Ovary (tissue), 7 donors: ENCODE measurements at regions not wholly inside any gene's neighbourhood (a gene's known extent, or its start where the extent isn't known, plus 50 kb on each side); places are given as distances from the start of the nearest gene placed in this dataset.

Experiments
- DNase-seq, 5 donors: peaks; one replicate each; pipeline ENCODE4 v3.0.0-alpha.2; 2019 to 2020
- H3K27ac ChIP-seq, 2 donors: fragments of 200-600 bp; one replicate each; pipeline versions ENCODE4 v1.5.1 to v1.8.0; 2019 to 2022
- H3K27me3 ChIP-seq: fragments of 200-600 bp; one replicate; pipeline ENCODE4 v1.8.0; 2022
- H3K36me3 ChIP-seq: fragments of 200-600 bp; sonication (generic); one replicate; pipeline ENCODE4 v1.5.1; 2019
- H3K4me1 ChIP-seq: one replicate; pipeline ENCODE4 v1.8.1; 2013; ENCODE audit warnings: mild to moderate bottlenecking, moderate library complexity; ENCODE audit not compliant: insufficient read depth
- H3K4me3 ChIP-seq: fragments of 200-600 bp; sonication (generic); one replicate; pipeline ENCODE4 v1.5.1; 2017
- H3K9me3 ChIP-seq, 2 donors: fragments of 200-600 bp in 1 of 2; sonication (generic) in 1 of 2; one replicate each; pipeline versions ENCODE4 v1.5.1 to v1.8.1; 2013 to 2019; ENCODE audit warnings: mild to moderate bottlenecking in 1 of 2, moderate library complexity in 1 of 2
- EP300 ChIP-seq: sonication (generic); formaldehyde crosslinking; IDR thresholded peaks from one replicate; pipeline ENCODE4 v1.6.1; 2017; ENCODE audit warnings: antibody characterized with exemption
- POLR2A ChIP-seq: fragments of 450-650 bp; IDR thresholded peaks from one replicate; pipeline ENCODE4 v1.6.1; 2017; ENCODE audit warnings: antibody characterized with exemption, mild to moderate bottlenecking, moderate library complexity
- WGBS, 3 donors: extraction: QIAGEN DNeasy Blood & Tissue Kit in 1 of 3; methylation state at CpG; one replicate each; pipeline versions ENCODE4 v1.1.5 to v1.1.7; 2013 to 2017; 5-methylcytosine and 5-hydroxymethylcytosine counted together
- intact Hi-C, 4 donors: fragments of 100-400 bp; cut with DNase I; formaldehyde crosslinking; loops; one replicate each; pipeline versions ENCODE4 v1.11.0 to v1.15.1; 2022 to 2023
- TF ChIP-seq, protein P1 (sequence below), 3 donors: fragments of 450-650 bp in 2 of 3; fragments of 200-600 bp in 1 of 3; IDR thresholded peaks; one replicate each; pipeline versions ENCODE4 v1.5.1 to v1.8.0; 2016 to 2022; ENCODE audit warnings: antibody characterized with exemption in 3 of 3, mild to moderate bottlenecking in 1 of 3
- donor health status: DM: no; HTN: no; CAD: no; lungs with moderate emphysema.
- donor health status: DM: no; HTN: no; CAD: no.
- donor health status: Bipolar disorder and iron deficiency.
- donor health status: DM: no; HTN: no; CAD: no.
- donor health status: DM: yes; HTN: yes; CAD: no.

DNA sequence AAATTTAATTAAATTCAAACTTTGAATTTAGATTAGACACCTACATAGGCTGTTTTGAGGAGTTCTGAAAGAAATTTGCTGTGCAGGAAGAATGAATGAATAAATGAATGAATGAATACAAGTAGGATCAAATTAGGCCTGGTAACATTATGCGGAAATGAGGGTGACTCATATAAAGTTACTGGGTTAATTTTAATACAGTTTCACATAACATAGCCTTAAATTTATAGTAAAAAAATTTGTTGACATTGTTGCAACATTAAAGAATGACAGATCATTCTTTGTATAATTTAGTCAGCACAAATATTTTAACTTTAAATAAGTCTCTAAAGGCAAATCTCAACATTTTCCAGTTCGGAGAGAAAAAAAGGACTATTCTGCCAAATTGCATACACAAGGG, 1293.1 kb upstream of the SLC39A10 start:
- H3K27me3 ChIP-seq: no peaks in the 10 kb centered on the region
- WGBS, 3 donors: 74 to 83% (median 75%) methylated on average over 2 of the region's 2 CpGs

DNA sequence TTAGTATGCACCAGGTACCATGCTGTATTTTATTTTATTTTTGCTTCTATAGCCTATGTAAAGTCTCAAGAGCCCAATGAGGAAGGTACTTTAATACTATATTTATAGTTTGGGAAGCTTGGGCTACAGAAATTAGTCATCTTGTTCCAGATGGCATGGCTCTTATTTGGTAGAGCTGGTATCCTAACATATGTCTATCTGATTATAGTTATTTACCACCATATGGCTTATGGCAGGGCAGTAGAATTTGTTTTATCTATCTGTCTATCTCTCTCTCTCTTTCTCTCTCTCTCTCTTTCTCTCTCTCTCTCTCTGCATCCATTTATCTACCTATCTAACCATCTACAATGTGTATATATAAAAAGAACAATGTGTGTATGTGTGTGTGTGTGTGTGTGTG, 1293.7 kb upstream of the SLC39A10 start:
- Histone ChIP-seq H3K4me3 (no peak overlapping the region), H3K4me1 (no peaks in the 10 kb centered on the region), H3K27ac (no peak overlapping the region), H3K9me3 (no peaks in the 10 kb centered on the region), H3K36me3 (no peaks in the 10 kb centered on the region), H3K27me3 (no peaks in the 10 kb centered on the region)
- intact Hi-C loops: no loop called here
- no peak for DNase-seq
- TF ChIP-seq, protein P1, sequence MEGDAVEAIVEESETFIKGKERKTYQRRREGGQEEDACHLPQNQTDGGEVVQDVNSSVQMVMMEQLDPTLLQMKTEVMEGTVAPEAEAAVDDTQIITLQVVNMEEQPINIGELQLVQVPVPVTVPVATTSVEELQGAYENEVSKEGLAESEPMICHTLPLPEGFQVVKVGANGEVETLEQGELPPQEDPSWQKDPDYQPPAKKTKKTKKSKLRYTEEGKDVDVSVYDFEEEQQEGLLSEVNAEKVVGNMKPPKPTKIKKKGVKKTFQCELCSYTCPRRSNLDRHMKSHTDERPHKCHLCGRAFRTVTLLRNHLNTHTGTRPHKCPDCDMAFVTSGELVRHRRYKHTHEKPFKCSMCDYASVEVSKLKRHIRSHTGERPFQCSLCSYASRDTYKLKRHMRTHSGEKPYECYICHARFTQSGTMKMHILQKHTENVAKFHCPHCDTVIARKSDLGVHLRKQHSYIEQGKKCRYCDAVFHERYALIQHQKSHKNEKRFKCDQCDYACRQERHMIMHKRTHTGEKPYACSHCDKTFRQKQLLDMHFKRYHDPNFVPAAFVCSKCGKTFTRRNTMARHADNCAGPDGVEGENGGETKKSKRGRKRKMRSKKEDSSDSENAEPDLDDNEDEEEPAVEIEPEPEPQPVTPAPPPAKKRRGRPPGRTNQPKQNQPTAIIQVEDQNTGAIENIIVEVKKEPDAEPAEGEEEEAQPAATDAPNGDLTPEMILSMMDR (IDR thresholded peaks at IDR 0.05): no peak
- TF ChIP-seq EP300 (no peak), POLR2A (no peak)

More for the DNA sequence above, 1293.1 kb upstream of the SLC39A10 start:
- intact Hi-C loops: no loop called here
- H3K4me1 ChIP-seq: no peaks in the 10 kb centered on the region
- no peak overlapping the region for H3K27ac ChIP-seq
- no peak for TF ChIP-seq EP300
- TF ChIP-seq POLR2A: no peak
- TF ChIP-seq, protein P1 (IDR thresholded peaks at IDR 0.05): no peak
- H3K9me3 ChIP-seq: no peaks in the 10 kb centered on the region
- no peaks in the 10 kb centered on the region for H3K36me3 ChIP-seq
- no peak for DNase-seq
- no peak overlapping the region for H3K4me3 ChIP-seq

DNA sequence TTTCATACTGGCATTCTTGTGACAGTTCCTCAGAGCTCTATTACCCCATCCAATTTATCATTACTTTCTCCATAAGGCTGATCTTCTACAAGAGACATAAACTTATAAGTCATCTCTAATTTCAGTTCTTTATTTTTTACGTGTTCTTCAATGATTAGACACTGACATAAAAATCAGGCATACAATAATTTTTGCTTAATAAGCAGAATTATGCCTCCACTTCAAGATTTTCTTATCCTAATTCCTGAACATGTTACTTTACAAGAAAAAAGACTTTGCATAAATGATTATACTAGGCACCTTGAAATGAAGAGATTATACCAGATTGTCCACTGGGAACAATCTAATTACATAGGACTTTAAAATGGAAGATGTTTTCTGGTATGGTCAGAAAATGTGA, 1304.5 kb upstream of the SLC39A10 start:
- no peak overlapping the region for H3K27ac ChIP-seq
- no peaks in the 10 kb centered on the region for H3K4me1 ChIP-seq
- intact Hi-C loops: no loop called here
- DNase-seq: no peak
- TF ChIP-seq, protein P1 (IDR thresholded peaks at IDR 0.05): no peak
- no peak for TF ChIP-seq POLR2A
- TF ChIP-seq EP300: no peak
- H3K9me3 ChIP-seq: no peaks in the 10 kb centered on the region
- no peaks in the 10 kb centered on the region for H3K27me3 ChIP-seq
- H3K4me3 ChIP-seq: no peak overlapping the region
- no peaks in the 10 kb centered on the region for H3K36me3 ChIP-seq
- WGBS, 3 donors: 58 to 77% (median 74%) methylated on average over 1 of the region's 1 CpG

DNA sequence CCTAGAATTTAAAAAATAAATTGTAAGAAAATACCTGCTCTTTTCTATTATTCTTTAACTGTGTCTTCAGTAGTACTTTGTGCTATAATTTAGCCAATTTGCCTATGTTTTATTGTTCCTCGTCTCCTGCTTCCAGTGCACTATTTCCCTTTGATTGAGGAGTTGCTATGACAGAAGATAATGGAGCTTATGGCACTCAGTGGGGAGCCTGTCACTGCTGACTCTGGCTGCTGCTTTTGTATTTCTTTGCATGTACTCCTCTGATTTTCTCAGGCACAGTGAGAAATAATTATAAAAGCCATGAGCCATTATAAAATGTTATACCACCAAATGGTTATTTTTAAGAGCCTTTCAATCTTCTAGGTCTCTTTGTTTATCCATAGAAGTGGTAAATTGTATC, 1310.8 kb upstream of the SLC39A10 start:
- intact Hi-C loops: no loop called here
- WGBS, 3 donors: 42 to 62% (median 56%) methylated on average over 1 of the region's 1 CpG
- Histone ChIP-seq H3K4me1 (no peaks in the 10 kb centered on the region), H3K27ac (no peak overlapping the region), H3K4me3 (no peak overlapping the region), H3K27me3 (no peaks in the 10 kb centered on the region), H3K9me3 (no peaks in the 10 kb centered on the region), H3K36me3 (no peaks in the 10 kb centered on the region)
- TF ChIP-seq EP300: no peak
- no peak for TF ChIP-seq POLR2A
- TF ChIP-seq, protein P1 (IDR thresholded peaks at IDR 0.05): no peak
- DNase-seq: no peak

DNA sequence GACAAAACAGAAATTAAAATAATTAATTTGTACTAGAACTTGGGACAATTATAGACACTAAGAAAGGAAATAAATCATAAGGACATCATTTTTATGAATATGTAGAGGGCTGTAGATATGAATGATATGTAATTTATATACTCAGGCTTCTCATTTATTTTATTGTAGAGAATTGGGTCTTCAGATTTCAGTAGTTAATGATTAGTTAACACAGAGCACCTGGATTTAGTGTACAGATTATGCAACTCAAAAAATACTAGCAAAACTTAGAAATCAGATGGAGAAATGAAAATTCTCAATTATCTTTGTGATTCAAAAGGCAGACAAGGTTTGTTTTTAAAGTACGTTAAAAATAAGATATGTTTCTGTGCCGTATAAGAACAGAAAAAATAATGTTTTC, 1311.7 kb upstream of the SLC39A10 start:
- Histone ChIP-seq H3K4me3 (no peak overlapping the region), H3K4me1 (no peaks in the 10 kb centered on the region), H3K27ac (no peak overlapping the region), H3K27me3 (no peaks in the 10 kb centered on the region), H3K9me3 (no peaks in the 10 kb centered on the region), H3K36me3 (no peaks in the 10 kb centered on the region)
- TF ChIP-seq, protein P1 (IDR thresholded peaks at IDR 0.05): no peak
- TF ChIP-seq EP300: no peak
- no peak for TF ChIP-seq POLR2A
- intact Hi-C loops: no loop called here
- 54 to 64% (median 62%) methylated on average over 2 of the region's 2 CpGs for WGBS, 3 donors
- DNase-seq: no peak
